Astrocyte (in vitro differentiated cells and primary cell): ENCODE measurements at regions not wholly inside any gene's neighbourhood (a gene's known extent, or its start where the extent isn't known, plus 50 kb on each side); places are given as distances from the start of the nearest gene placed in this dataset.

ENCODE experiments used
- DNase-seq: peaks from one replicate; pipeline ENCODE4 v3.0.0-alpha.2; 2010; ENCODE audit warnings: low read depth
- FAIRE-seq: peaks from 2 replicates; lab custom pipeline; 2011; peaks lifted over from hg19 to GRCh38; lab: Jason Lieb, UNC
- H2AFZ ChIP-seq: 2 replicates; pipeline ENCODE4 v1.6.0; 2012; ENCODE audit warnings: low read depth, low read length, inconsistent platforms
- H3K27ac ChIP-seq: 2 replicates; pipeline ENCODE4 v1.5.1; 2011; ENCODE audit warnings: low read depth, low read length, inconsistent platforms
- H3K27me3 ChIP-seq: 2 replicates; pipeline ENCODE4 v1.6.0; 2011; ENCODE audit warnings: low read length, inconsistent platforms; ENCODE audit not compliant: insufficient read depth
- H3K36me3 ChIP-seq: 2 replicates; pipeline ENCODE4 v1.5.1; 2011; ENCODE audit warnings: low read length, inconsistent platforms; ENCODE audit not compliant: insufficient read depth
- H3K4me1 ChIP-seq: 2 replicates; pipeline ENCODE4 v1.5.1; 2011; ENCODE audit warnings: low read length, inconsistent platforms; ENCODE audit not compliant: insufficient read depth
- H3K4me2 ChIP-seq: 2 replicates; pipeline ENCODE4 v1.6.0; 2012; ENCODE audit warnings: low read length, inconsistent platforms
- H3K4me3 ChIP-seq: 2 replicates; pipeline ENCODE4 v1.5.1; 2011; ENCODE audit warnings: low read depth, mild to moderate bottlenecking, low read length, inconsistent platforms; ENCODE audit not compliant: insufficient read depth
- H3K79me2 ChIP-seq: 2 replicates; pipeline ENCODE4 v1.6.0; 2012; ENCODE audit warnings: mild to moderate bottlenecking, low read length, inconsistent platforms; ENCODE audit not compliant: insufficient read depth
- H3K9ac ChIP-seq: 2 replicates; pipeline ENCODE4 v1.6.0; 2012; ENCODE audit warnings: mild to moderate bottlenecking, low read length, inconsistent platforms
- H3K9me3 ChIP-seq: 2 replicates; pipeline ENCODE4 v1.5.1; 2012; ENCODE audit warnings: low read depth, mild to moderate bottlenecking, low read length, inconsistent platforms; ENCODE audit not compliant: insufficient read depth
- H4K20me1 ChIP-seq: 2 replicates; pipeline ENCODE4 v1.6.0; 2012; ENCODE audit warnings: low read length, inconsistent platforms; ENCODE audit not compliant: insufficient read depth
- H3K27ac Mint-ChIP-seq: one replicate; pipeline ENCODE4 v1.8.0; 2021; ENCODE audit warnings: mild to moderate bottlenecking, mixed read lengths; ENCODE audit not compliant: unreplicated experiment
- H3K27me3 Mint-ChIP-seq: one replicate; pipeline ENCODE4 v1.8.0; 2021; ENCODE audit warnings: low read depth, mixed read lengths; ENCODE audit not compliant: unreplicated experiment
- H3K36me3 Mint-ChIP-seq: one replicate; pipeline ENCODE4 v1.8.0; 2021; ENCODE audit warnings: low read depth, mixed read lengths; ENCODE audit not compliant: unreplicated experiment
- H3K4me1 Mint-ChIP-seq: one replicate; pipeline ENCODE4 v1.8.0; 2021; ENCODE audit warnings: low read depth, mixed read lengths; ENCODE audit not compliant: unreplicated experiment
- H3K4me3 Mint-ChIP-seq: one replicate; pipeline ENCODE4 v1.8.0; 2021; ENCODE audit warnings: mild to moderate bottlenecking, moderate library complexity, mixed read lengths; ENCODE audit not compliant: unreplicated experiment
- H3K9me3 Mint-ChIP-seq: one replicate; pipeline ENCODE4 v1.8.0; 2021; ENCODE audit warnings: mild to moderate bottlenecking, mixed read lengths; ENCODE audit not compliant: unreplicated experiment
- CTCF ChIP-seq: IDR thresholded peaks from 2 replicates; pipeline ENCODE4 v1.5.1; 2011; ENCODE audit warnings: low read depth, mild to moderate bottlenecking, inconsistent platforms, low read length, moderate library complexity; ENCODE audit not compliant: insufficient read depth
- EZH2 ChIP-seq: IDR thresholded peaks from 2 replicates; pipeline ENCODE4 v1.6.1; 2012; ENCODE audit warnings: mild to moderate bottlenecking, low read length, inconsistent platforms; ENCODE audit not compliant: insufficient read depth

- no peak for TF ChIP-seq CTCF
- TF ChIP-seq EZH2, result no peak
- Mint-ChIP-seq H3K4me3 (peak overlapping the region; percentile 21), H3K9me3 (no peaks in the 10 kb centered on the region), H3K27ac (peak overlapping the region; percentile 87), H3K27me3 (no peaks in the 10 kb centered on the region), H3K4me1 (peaks cover 25% of the 10 kb centered on the region), H3K36me3 (no peaks in the 10 kb centered on the region)
- Histone ChIP-seq H3K4me3 (no peak overlapping the region), H2AFZ (no peak overlapping the region), H3K4me1 (peaks cover 20% of the 10 kb centered on the region), H4K20me1 (no peaks in the 10 kb centered on the region), H3K9ac (no peak overlapping the region), H3K4me2 (peak overlapping the region; percentile 27), H3K9me3 (no peaks in the 10 kb centered on the region), H3K27me3 (no peaks in the 10 kb centered on the region), H3K36me3 (no peaks in the 10 kb centered on the region), H3K79me2 (no peaks in the 10 kb centered on the region), H3K27ac (peak overlapping the region; percentile 50)
- FAIRE-seq (peak; percentile 99), DNase-seq (peak; percentile 99)
Measured at GRCh38 chr3:151976211-151977050, 103.0 kb downstream of the SUCNR1 start.

GRCh38 chr3:151979906-151980305 is 106.5 kb downstream of the SUCNR1 start:
- no peak overlapping the region for H3K4me2 ChIP-seq
- H3K4me3 Mint-ChIP-seq, result no peak overlapping the region
- peaks cover 11% of the 10 kb centered on the region for H3K4me1 ChIP-seq
- no peak overlapping the region for H3K4me3 ChIP-seq
- no peaks in the 10 kb centered on the region for H3K36me3 ChIP-seq
- no peaks in the 10 kb centered on the region for H3K36me3 Mint-ChIP-seq
- TF ChIP-seq EZH2 (no peak), CTCF (no peak)
- no peak overlapping the region for H3K9ac ChIP-seq
- no peak overlapping the region for H2AFZ ChIP-seq
- no peak for DNase-seq
- H3K79me2 ChIP-seq, result no peaks in the 10 kb centered on the region
- FAIRE-seq, result no peak
- H3K9me3 ChIP-seq, result no peaks in the 10 kb centered on the region
- H3K27me3 Mint-ChIP-seq, result no peaks in the 10 kb centered on the region
- no peak overlapping the region for H3K27ac ChIP-seq
- H3K9me3 Mint-ChIP-seq, result no peaks in the 10 kb centered on the region
- H3K27me3 ChIP-seq, result no peaks in the 10 kb centered on the region
- H3K27ac Mint-ChIP-seq, result no peak overlapping the region
- peaks cover 13% of the 10 kb centered on the region for H3K4me1 Mint-ChIP-seq
- no peaks in the 10 kb centered on the region for H4K20me1 ChIP-seq

- Mint-ChIP-seq H3K4me3 (no peak overlapping the region), H3K27me3 (no peaks in the 10 kb centered on the region), H3K36me3 (no peaks in the 10 kb centered on the region), H3K9me3 (no peaks in the 10 kb centered on the region), H3K4me1 (no peaks in the 10 kb centered on the region), H3K27ac (no peak overlapping the region)
- Histone ChIP-seq H4K20me1 (no peaks in the 10 kb centered on the region), H3K4me3 (no peak overlapping the region), H3K4me2 (no peak overlapping the region), H3K4me1 (no peaks in the 10 kb centered on the region), H3K36me3 (no peaks in the 10 kb centered on the region), H3K27ac (no peak overlapping the region), H2AFZ (no peak overlapping the region), H3K9ac (no peak overlapping the region), H3K9me3 (no peaks in the 10 kb centered on the region), H3K79me2 (no peaks in the 10 kb centered on the region), H3K27me3 (no peaks in the 10 kb centered on the region)
- TF ChIP-seq CTCF (no peak), EZH2 (no peak)
- no peak for FAIRE-seq
- DNase-seq, result no peak
Measured at GRCh38 chr3:151983538-151983937, 110.1 kb downstream of the SUCNR1 start.
